GM12878 (cell line): ENCODE measurements at regions not wholly inside any gene's neighbourhood (a gene's known extent, or its start where the extent isn't known, plus 50 kb on each side); places are given as distances from the start of the nearest gene placed in this dataset.

Source experiments
- ATAC-seq: fragments of 200-7000 bp; cut with Tn5 transposase; 3 replicates; pipeline ENCODE4 v1.9.1; 2020; ENCODE audit warnings: mild to moderate bottlenecking, moderate library complexity
- BruUV-seq: library from RNA; stranded (reverse); fragments of 400-500 nt; replicated peaks from 2 replicates; lab custom pipeline; 2021; lab: Mats Ljungman, UMichigan
- CTCF ChIA-PET: fragments of 300-600 bp; sonication (Branson Sonifier 250); formaldehyde crosslinking; extraction: SDS; loops from one replicate; lab custom pipeline; 2021; ENCODE audit warnings: inconsistent platforms; lab: Yijun Ruan, JAX
- POLR2A ChIA-PET: fragments of 350-600 bp; formaldehyde crosslinking; extraction: SDS; loops from one replicate; lab custom pipeline; 2021; ENCODE audit warnings: inconsistent platforms; lab: Charles Lee
- RAD21 ChIA-PET: fragments of 300-600 bp; sonication (Branson Sonifier 250); formaldehyde crosslinking; loops from one replicate; lab custom pipeline; 2023; ENCODE audit warnings: antibody characterized with exemption; ENCODE audit not compliant: unreplicated experiment; lab: Charles Lee
- SMC1A ChIA-PET: fragments of 300-600 bp; sonication (Branson Sonifier 250); formaldehyde crosslinking; loops from one replicate; lab custom pipeline; 2023; ENCODE audit not compliant: unreplicated experiment, uncharacterized antibody; lab: Charles Lee
- DNase-seq: peaks from one replicate; pipeline ENCODE4 v3.0.0-alpha.2; 2011; ENCODE audit warnings: low read depth, low spot score
- FAIRE-seq: peaks from 3 replicates; lab custom pipeline; 2011; peaks lifted over from hg19 to GRCh38; lab: Jason Lieb, UNC
- H2AFZ ChIP-seq: 2 replicates; pipeline ENCODE4 v1.6.0; 2011; ENCODE audit warnings: low read depth, low read length, control low read depth; ENCODE audit not compliant: control insufficient read depth
- H3K27ac ChIP-seq: 2 replicates; pipeline ENCODE4 v1.5.1; 2011; ENCODE audit warnings: control low read depth; ENCODE audit not compliant: control insufficient read depth, insufficient read depth
- H3K27me3 ChIP-seq, 2 experiments: replicated peaks in 1 of 2; 2 replicates each; pipeline versions ENCODE4 v1.6.0 to v1.6.1; 2011; ENCODE audit warnings: low read length in 1 of 2; ENCODE audit not compliant: control insufficient read depth in 2 of 2, insufficient read depth in 2 of 2
- H3K36me3 ChIP-seq, 2 experiments: 2 replicates each; pipeline ENCODE4 v1.5.1; 2011; ENCODE audit warnings: low read length in 1 of 2; ENCODE audit not compliant: control insufficient read depth in 2 of 2, insufficient read depth in 2 of 2
- H3K4me1 ChIP-seq: 2 replicates; pipeline ENCODE4 v1.6.1; 2011; ENCODE audit warnings: mild to moderate bottlenecking, low read length, moderate library complexity, mixed read lengths; ENCODE audit not compliant: control insufficient read depth, insufficient read depth
- H3K4me2 ChIP-seq: 2 replicates; pipeline ENCODE4 v1.6.0; 2011; ENCODE audit warnings: control low read depth; ENCODE audit not compliant: control insufficient read depth, insufficient read depth
- H3K4me3 ChIP-seq: fragments of 200-600 bp; sonication (generic); 2 replicates; pipeline ENCODE4 v1.5.1; 2016
- H3K79me2 ChIP-seq: 2 replicates; pipeline ENCODE4 v1.6.0; 2011; ENCODE audit warnings: low read length; ENCODE audit not compliant: control insufficient read depth, insufficient read depth
- H3K9ac ChIP-seq: 2 replicates; pipeline ENCODE4 v1.8.0; 2011; ENCODE audit warnings: low read length, control low read depth, mixed read lengths; ENCODE audit not compliant: control insufficient read depth, insufficient read depth
- H3K9me3 ChIP-seq: replicated peaks from 3 replicates; pipeline ENCODE4 v1.5.1; 2011; ENCODE audit warnings: mild to moderate bottlenecking, low read length; ENCODE audit not compliant: control insufficient read depth, insufficient read depth
- H4K20me1 ChIP-seq: 2 replicates; pipeline ENCODE4 v1.6.0; 2011; ENCODE audit not compliant: control insufficient read depth, insufficient read depth
- MEF2B ChIP-seq: fragments of 450-650 bp; IDR thresholded peaks from 2 replicates; pipeline ENCODE4 v1.6.1; 2018; ENCODE audit warnings: mild to moderate bottlenecking, moderate library complexity; ENCODE audit not compliant: partially characterized antibody, poor library complexity, severe bottlenecking
- NFIC ChIP-seq: IDR thresholded peaks from 2 replicates; pipeline ENCODE4 v1.6.1; 2012; ENCODE audit warnings: low read depth, mild to moderate bottlenecking, inconsistent platforms, low read length, moderate library complexity
- RAD51 ChIP-seq: fragments of 450-650 bp; IDR thresholded peaks from 2 replicates; pipeline ENCODE4 v1.6.1; 2016; ENCODE audit warnings: moderate library complexity, mild to moderate bottlenecking, inconsistent platforms
- RCOR1 ChIP-seq: conservative IDR thresholded peaks from 2 replicates; pipeline ENCODE4 v1.6.1; 2012; ENCODE audit warnings: low read depth, low read length, improper control_type of control experiment
- RUNX3 ChIP-seq: IDR thresholded peaks from 2 replicates; pipeline ENCODE4 v1.6.1; 2012; ENCODE audit warnings: low read length, inconsistent platforms
- TCF3 ChIP-seq: IDR thresholded peaks from 2 replicates; pipeline ENCODE4 v1.6.1; 2012; ENCODE audit warnings: low read depth, mild to moderate bottlenecking, low read length, borderline replicate concordance; ENCODE audit not compliant: insufficient read depth
- WGBS: methylation state at CpG from one replicate; pipeline ENCODE4 v1.1.6; 2016; ENCODE audit warnings: low lambda C conversion rate; ENCODE audit not compliant: insufficient replicate concordance, insufficient coverage; ENCODE audit errors: missing lambda C conversion rate; 5-methylcytosine and 5-hydroxymethylcytosine counted together
- in situ Hi-C: fragments of 300-500 bp; cut with MboI; formaldehyde crosslinking; loops from 9 replicates; pipeline ENCODE4 v1.14.3; 2018; ENCODE audit warnings: mixed read lengths
- intact Hi-C: fragments of 100-400 bp; cut with micrococcal nuclease; formaldehyde crosslinking; loops from one replicate; pipeline ENCODE4 v1.14.2; 2022; ENCODE audit not compliant: unreplicated experiment
- TF ChIP-seq, protein P1 (sequence below): fragments of 450-650 bp; formaldehyde crosslinking; IDR thresholded peaks from 2 replicates; pipeline ENCODE4 v1.5.0; 2022; ENCODE audit warnings: mild to moderate bottlenecking, missing genetic modification characterization

DNA sequence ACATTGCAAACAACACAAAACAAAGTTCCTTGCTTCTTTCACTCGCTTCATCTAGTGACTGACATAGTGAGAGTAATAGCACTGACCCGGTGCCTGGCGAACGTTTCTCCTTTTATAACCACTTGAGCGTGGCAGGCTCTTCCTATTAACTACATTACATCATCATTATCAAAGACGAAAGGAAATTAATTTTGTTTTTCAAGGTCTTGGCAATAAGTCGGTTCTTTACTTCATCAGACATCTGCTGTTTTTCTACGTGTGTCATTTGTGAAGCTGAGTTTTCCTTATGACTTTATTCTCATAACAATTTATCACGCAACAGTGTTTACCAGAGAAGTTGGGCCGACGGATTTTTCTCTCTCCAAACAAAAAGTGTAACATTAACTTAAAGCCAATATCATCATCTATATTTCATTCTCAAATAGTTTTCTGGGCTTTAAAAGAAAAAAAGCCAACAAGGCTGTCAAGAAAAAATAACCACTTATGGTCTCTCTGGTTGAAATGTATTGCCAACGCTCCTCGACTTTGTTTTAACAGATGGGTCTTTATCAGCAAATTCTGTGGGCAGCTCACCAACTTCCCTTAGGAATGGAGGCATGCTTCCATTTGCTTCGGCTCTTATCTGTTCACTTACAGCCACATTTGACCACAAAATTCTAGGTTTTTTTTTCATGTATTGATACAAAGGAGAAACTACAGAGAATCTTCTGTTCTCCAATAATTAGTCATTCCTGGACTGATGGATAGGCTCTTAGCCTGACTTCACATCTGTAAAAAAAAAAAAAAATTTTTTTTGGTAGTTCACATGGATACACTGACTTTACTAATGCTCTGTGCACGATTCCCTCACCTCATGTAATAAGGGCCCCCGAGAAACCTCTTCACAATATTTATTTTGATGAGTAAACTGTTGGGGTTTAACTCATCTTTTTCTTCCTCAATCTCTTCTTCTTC, 97.1 kb upstream of the CDKN3 start (continued):
- TF ChIP-seq TCF3 (no peak), RAD51 (no peak)

GRCh38 chr14:54300881-54301280, 95.9 kb upstream of the CDKN3 start:
- in situ Hi-C loops: no loop called here
- H3K4me2 ChIP-seq: no peak overlapping the region
- TF ChIP-seq RUNX3: no peak
- no peak for TF ChIP-seq NFIC
- TF ChIP-seq RCOR1: no peak
- TF ChIP-seq, protein P1, sequence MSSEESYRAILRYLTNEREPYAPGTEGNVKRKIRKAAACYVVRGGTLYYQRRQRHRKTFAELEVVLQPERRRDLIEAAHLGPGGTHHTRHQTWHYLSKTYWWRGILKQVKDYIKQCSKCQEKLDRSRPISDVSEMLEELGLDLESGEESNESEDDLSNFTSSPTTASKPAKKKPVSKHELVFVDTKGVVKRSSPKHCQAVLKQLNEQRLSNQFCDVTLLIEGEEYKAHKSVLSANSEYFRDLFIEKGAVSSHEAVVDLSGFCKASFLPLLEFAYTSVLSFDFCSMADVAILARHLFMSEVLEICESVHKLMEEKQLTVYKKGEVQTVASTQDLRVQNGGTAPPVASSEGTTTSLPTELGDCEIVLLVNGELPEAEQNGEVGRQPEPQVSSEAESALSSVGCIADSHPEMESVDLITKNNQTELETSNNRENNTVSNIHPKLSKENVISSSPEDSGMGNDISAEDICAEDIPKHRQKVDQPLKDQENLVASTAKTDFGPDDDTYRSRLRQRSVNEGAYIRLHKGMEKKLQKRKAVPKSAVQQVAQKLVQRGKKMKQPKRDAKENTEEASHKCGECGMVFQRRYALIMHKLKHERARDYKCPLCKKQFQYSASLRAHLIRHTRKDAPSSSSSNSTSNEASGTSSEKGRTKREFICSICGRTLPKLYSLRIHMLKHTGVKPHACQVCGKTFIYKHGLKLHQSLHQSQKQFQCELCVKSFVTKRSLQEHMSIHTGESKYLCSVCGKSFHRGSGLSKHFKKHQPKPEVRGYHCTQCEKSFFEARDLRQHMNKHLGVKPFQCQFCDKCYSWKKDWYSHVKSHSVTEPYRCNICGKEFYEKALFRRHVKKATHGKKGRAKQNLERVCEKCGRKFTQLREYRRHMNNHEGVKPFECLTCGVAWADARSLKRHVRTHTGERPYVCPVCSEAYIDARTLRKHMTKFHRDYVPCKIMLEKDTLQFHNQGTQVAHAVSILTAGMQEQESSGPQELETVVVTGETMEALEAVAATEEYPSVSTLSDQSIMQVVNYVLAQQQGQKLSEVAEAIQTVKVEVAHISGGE (CRISPR knock-in tag): no peak
- TF ChIP-seq MEF2B: no peak
- TF ChIP-seq, all 136 proteins: peak for 0
- Histone ChIP-seq H3K27me3 (no peaks in the 10 kb centered on the region), H3K9me3 (no peaks in the 10 kb centered on the region), H3K79me2 (no peaks in the 10 kb centered on the region), H2AFZ (no peak overlapping the region), H3K9ac (no peak overlapping the region), H3K36me3 (no peaks in the 10 kb centered on the region), H4K20me1 (no peaks in the 10 kb centered on the region), H3K4me3 (no peak overlapping the region), H3K27ac (no peak overlapping the region), H3K4me1 (no peaks in the 10 kb centered on the region)
- ChIA-PET CTCF (no interaction called here), POLR2A (interaction anchor here (0.5 kb wide), 1 partner anchor 1359 kb away, joined by 3 read pairs; no protein-coding TSS in a partner anchor), RAD21 (no interaction called here), SMC1A (no interaction called here)
- ATAC-seq (no peak), FAIRE-seq (no peak), DNase-seq (no peak)
- 71% methylated on average over 2 of the region's 2 CpGs for WGBS
- intact Hi-C loops: no loop called here
- BruUV-seq: no TSS peak
